ENCODE measurements at regions not wholly inside any gene's neighbourhood (a gene's known extent, or its start where the extent isn't known, plus 50 kb on each side); places are given as distances from the start of the nearest gene placed in this dataset.

DNA sequence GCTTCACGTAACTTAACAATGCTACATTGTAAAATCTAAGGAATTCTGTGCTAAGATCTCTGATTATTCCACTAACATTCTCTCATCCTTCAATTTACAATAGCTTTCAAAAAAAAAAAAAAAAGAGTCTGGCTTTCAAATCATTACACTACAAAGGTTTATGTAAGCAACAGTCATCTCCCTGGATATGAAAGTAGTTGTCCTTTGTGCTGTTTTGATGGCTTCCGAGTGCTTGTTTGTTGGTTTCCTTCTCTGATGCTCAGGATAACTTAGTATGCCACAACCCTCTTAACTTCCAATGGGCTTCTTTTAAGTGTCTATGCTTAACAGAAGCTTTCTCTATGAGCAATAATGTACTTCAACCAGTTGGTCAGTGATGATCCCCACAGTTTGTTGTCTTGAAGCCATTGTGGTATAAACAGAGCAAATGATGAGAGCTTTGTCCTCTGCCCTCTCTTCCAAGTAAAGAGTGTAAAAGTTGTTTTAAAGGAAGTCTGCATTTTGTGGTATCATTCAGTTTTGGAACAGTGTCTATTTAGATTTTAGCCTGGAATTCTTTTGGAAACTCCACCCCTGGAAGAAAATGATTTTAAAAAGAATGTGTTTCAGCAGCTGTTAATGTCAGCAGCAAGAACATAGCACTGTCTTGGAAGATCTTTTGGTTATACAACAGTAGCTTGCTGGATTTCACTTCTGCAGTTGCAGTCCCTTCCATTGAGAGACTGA, 396.1 kb upstream of the RGS6 start:
- TF ChIP-seq, protein P1, sequence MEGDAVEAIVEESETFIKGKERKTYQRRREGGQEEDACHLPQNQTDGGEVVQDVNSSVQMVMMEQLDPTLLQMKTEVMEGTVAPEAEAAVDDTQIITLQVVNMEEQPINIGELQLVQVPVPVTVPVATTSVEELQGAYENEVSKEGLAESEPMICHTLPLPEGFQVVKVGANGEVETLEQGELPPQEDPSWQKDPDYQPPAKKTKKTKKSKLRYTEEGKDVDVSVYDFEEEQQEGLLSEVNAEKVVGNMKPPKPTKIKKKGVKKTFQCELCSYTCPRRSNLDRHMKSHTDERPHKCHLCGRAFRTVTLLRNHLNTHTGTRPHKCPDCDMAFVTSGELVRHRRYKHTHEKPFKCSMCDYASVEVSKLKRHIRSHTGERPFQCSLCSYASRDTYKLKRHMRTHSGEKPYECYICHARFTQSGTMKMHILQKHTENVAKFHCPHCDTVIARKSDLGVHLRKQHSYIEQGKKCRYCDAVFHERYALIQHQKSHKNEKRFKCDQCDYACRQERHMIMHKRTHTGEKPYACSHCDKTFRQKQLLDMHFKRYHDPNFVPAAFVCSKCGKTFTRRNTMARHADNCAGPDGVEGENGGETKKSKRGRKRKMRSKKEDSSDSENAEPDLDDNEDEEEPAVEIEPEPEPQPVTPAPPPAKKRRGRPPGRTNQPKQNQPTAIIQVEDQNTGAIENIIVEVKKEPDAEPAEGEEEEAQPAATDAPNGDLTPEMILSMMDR (IDR thresholded peaks at IDR 0.05; ENCODE audit: insufficient read depth, low read depth, low read length) = no peak
- TF ChIP-seq EZH2 (IDR thresholded peaks at IDR 0.05; ENCODE audit: insufficient read depth, low read length) = no peak
